HUES64 (cell line): ENCODE measurements at regions not wholly inside any gene's neighbourhood (a gene's known extent, or its start where the extent isn't known, plus 50 kb on each side); places are given as distances from the start of the nearest gene placed in this dataset.
"Not testable (repeated sequence)": the region's sequence is repeated elsewhere in the genome, so short reads cannot be mapped to it uniquely, and the experiment has no call there.

Source experiments
- H3K27ac ChIP-seq: 2 replicates; pipeline ENCODE4 v1.7.0; 2013; ENCODE audit warnings: low read depth, low read length, inconsistent platforms
- H3K27me3 ChIP-seq: 2 replicates; pipeline ENCODE4 v1.6.1; 2013; ENCODE audit warnings: mild to moderate bottlenecking, low read length; ENCODE audit not compliant: insufficient read depth
- H3K36me3 ChIP-seq: 2 replicates; pipeline ENCODE4 v1.6.1; 2013; ENCODE audit warnings: mild to moderate bottlenecking, low read length; ENCODE audit not compliant: insufficient read depth
- H3K4me1 ChIP-seq: 2 replicates; pipeline ENCODE4 v1.6.1; 2013; ENCODE audit warnings: mild to moderate bottlenecking, low read length, moderate library complexity; ENCODE audit not compliant: insufficient read depth
- H3K4me3 ChIP-seq: 2 replicates; pipeline ENCODE4 v1.5.1; 2013; ENCODE audit warnings: mild to moderate bottlenecking, low read length, moderate library complexity
- H3K9ac ChIP-seq: 2 replicates; pipeline ENCODE4 v1.6.1; 2013; ENCODE audit warnings: mild to moderate bottlenecking, low read depth, low read length
- H3K9me3 ChIP-seq: 2 replicates; pipeline ENCODE4 v1.6.1; 2013; ENCODE audit warnings: low read depth, low read length; ENCODE audit not compliant: insufficient read depth
- whole genome bisulfite sequencing: fragments of 150-250, 120-280 bp; methylation state at CpG from one replicate; pipeline ENCODE4 v1.1.7; 2013; ENCODE audit warnings: missing lambda C conversion rate; 5-methylcytosine and 5-hydroxymethylcytosine counted together

GRCh38 chr2:204389120-204389519 is 156.2 kb upstream of the PARD3B start:
- 76% methylated on average over 1 of the region's 1 CpG for WGBS
- no peak overlapping the region for H3K27ac ChIP-seq
- H3K4me1 ChIP-seq = peaks cover 6% of the 10 kb centered on the region; the same call in 1 of the 2 replicates
- H3K36me3 ChIP-seq = no peaks in the 10 kb centered on the region
- no peaks in the 10 kb centered on the region for H3K27me3 ChIP-seq
- no peak overlapping the region for H3K4me3 ChIP-seq
- no peaks in the 10 kb centered on the region for H3K9me3 ChIP-seq
- no peak overlapping the region for H3K9ac ChIP-seq

DNA sequence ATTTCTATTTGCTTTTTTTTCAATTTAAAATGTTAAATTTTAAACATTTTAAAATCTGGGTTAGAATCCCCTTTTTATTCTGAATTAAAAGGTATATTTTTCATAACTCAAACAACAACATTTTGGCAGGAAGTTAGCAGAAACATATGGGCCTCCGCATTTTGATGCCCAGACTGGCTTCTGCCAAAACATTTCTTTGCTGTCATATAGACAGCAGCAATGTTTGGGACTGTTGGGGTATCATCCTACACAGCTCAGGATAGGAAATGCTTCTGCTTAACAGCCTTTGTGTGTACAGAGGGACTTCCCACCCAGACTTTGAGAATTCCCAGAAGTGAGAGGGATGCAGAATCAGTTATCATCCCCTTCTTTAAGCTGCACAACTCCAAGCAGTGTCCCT is 155.4 kb upstream of the PARD3B start:
- Histone ChIP-seq H3K4me1 (peaks cover 6% of the 10 kb centered on the region; the same call in 1 of the 2 replicates), H3K4me3 (no peak overlapping the region), H3K9me3 (no peaks in the 10 kb centered on the region), H3K36me3 (no peaks in the 10 kb centered on the region), H3K27ac (no peak overlapping the region), H3K27me3 (no peaks in the 10 kb centered on the region), H3K9ac (no peak overlapping the region)
- WGBS = 95% methylated on average over 1 of the region's 1 CpG

DNA sequence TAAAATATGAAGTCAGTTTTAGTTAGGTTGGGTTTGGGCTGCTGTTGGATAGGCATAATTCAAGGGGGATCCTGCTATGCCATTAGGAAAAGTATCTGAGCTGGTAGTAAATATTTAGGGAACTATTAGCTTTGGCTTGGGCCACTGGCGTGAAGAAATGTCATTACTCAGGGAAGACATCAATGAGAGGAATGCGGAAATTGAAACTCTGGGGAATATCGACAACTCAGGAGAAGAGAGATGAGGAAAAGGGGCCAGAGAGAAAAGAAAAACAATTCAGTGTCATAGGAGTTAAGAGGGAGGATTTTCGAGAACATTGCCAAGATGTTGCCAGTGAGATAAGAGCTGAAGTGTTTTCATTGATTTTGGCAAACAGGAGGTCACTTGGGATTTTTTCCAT is 149.7 kb upstream of the PARD3B start:
- Histone ChIP-seq H3K9me3 (no peaks in the 10 kb centered on the region), H3K4me1 (no peaks in the 10 kb centered on the region), H3K9ac (no peak overlapping the region), H3K27me3 (no peaks in the 10 kb centered on the region), H3K36me3 (no peaks in the 10 kb centered on the region), H3K27ac (no peak overlapping the region), H3K4me3 (no peak overlapping the region)
- WGBS = 95% methylated on average over 4 of the region's 4 CpGs

GRCh38 chr2:204401114-204401513 is 144.2 kb upstream of the PARD3B start:
- Histone ChIP-seq H3K36me3 (no peaks in the 10 kb centered on the region), H3K4me3 (no peak overlapping the region), H3K9me3 (no peaks in the 10 kb centered on the region), H3K9ac (no peak overlapping the region), H3K27ac (no peak overlapping the region), H3K4me1 (no peaks in the 10 kb centered on the region), H3K27me3 (no peaks in the 10 kb centered on the region)
- 96% methylated on average over 5 of the region's 5 CpGs for WGBS

- H3K36me3 ChIP-seq = no peaks in the 10 kb centered on the region
- peaks cover 9% of the 10 kb centered on the region; the same call in 1 of the 2 replicates for H3K9me3 ChIP-seq
- H3K9ac ChIP-seq = no peak overlapping the region
- H3K4me3 ChIP-seq = no peak overlapping the region
- WGBS = 86% methylated on average over 4 of the region's 6 CpGs
- H3K27ac ChIP-seq = no peak overlapping the region
- H3K27me3 ChIP-seq = no peaks in the 10 kb centered on the region
- no peaks in the 10 kb centered on the region for H3K4me1 ChIP-seq
Measured at GRCh38 chr2:204407204-204408014, 137.9 kb upstream of the PARD3B start.

GRCh38 chr2:204412782-204413181 is 132.5 kb upstream of the PARD3B start:
- H3K27me3 ChIP-seq, H3K36me3 ChIP-seq, H3K4me1 ChIP-seq, H3K4me3 ChIP-seq, H3K9ac ChIP-seq, H3K27ac ChIP-seq: not testable (repeated sequence)
- 91% methylated on average over 2 of the region's 2 CpGs for whole genome bisulfite sequencing
- peaks cover 24% of the 10 kb centered on the region for H3K9me3 ChIP-seq

GRCh38 chr2:204415406-204416181 is 129.7 kb upstream of the PARD3B start:
- Histone ChIP-seq H3K27me3 (no peaks in the 10 kb centered on the region), H3K4me3 (no peak overlapping the region)
- WGBS = 96% methylated on average over 6 of the region's 7 CpGs

DNA sequence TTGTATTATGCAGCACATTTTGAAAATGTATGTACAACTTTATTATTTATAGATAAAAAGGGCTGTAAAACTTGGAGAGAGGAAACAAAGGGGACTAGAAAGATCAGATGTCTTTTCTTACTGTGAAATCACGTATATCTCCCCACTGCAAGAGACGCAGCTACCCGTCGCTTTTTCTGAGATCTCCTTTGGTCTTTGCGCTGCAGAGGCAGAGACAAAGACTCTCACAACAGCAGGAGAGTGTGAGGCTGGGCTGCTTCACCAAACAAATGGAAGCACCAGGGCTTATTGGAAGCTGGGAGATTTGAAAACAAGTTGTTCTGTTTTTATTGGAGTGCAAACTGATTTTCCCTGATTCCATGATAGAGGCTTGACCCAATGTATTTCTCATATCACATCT is 129.0 kb upstream of the PARD3B start:
- 94% methylated on average over 5 of the region's 5 CpGs for WGBS
- peaks cover 24% of the 10 kb centered on the region for H3K9me3 ChIP-seq
- no peak overlapping the region for H3K27ac ChIP-seq
- no peaks in the 10 kb centered on the region for H3K4me1 ChIP-seq
- no peaks in the 10 kb centered on the region for H3K27me3 ChIP-seq
- no peak overlapping the region for H3K9ac ChIP-seq
- H3K4me3 ChIP-seq = no peak overlapping the region
- no peaks in the 10 kb centered on the region for H3K36me3 ChIP-seq

More at GRCh38 chr2:204415406-204416181, 129.7 kb upstream of the PARD3B start:
- H3K4me1 ChIP-seq = no peaks in the 10 kb centered on the region
- H3K27ac ChIP-seq = no peak overlapping the region
- no peak overlapping the region for H3K9ac ChIP-seq
- peaks cover 24% of the 10 kb centered on the region for H3K9me3 ChIP-seq
- no peaks in the 10 kb centered on the region for H3K36me3 ChIP-seq

DNA sequence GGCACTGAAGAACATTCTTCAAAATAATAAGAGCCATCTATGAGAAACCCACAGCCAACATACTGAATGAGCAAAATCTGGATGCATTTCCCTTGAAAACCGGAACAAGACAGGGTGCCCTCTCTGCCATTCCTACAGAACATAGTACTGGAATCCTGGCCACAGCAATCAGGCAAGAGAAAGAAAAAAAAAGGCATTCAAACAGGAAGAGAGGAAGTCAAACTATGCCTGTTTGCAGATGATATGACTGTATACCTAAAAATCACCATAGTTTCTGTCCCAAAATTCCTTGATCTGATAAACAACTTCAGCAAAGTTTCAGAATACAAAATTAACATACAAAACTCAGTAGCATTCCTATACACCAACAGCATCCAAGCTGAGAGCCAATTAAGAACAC is 119.5 kb upstream of the PARD3B start:
- H3K27ac ChIP-seq = no peak overlapping the region
- no peak overlapping the region for H3K9ac ChIP-seq
- no peaks in the 10 kb centered on the region for H3K4me1 ChIP-seq
- H3K9me3 ChIP-seq = no peaks in the 10 kb centered on the region
- no peaks in the 10 kb centered on the region for H3K27me3 ChIP-seq
- no peak overlapping the region for H3K4me3 ChIP-seq
- H3K36me3 ChIP-seq = no peaks in the 10 kb centered on the region
- WGBS = 94% methylated on average over 1 of the region's 1 CpG

DNA sequence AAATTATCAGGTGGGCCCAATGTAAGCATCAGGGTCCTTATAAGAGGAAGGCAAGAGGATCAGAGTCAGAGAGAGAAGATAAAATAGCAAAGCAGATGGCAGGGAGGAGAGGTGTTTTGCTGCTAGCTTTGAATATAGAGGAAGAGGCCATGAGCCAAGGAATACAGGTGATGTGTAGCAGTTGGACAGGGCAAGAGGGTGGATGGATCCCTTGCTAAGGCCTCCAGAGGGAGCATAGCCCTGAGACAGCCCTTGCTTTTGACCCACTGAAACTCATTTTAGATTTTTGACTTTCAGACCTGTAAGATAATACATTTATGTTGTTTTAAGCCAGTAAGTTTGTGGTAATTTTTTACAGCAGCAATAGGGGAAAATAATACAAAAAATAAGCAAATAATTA is 116.6 kb upstream of the PARD3B start:
- no peak overlapping the region for H3K27ac ChIP-seq

DNA sequence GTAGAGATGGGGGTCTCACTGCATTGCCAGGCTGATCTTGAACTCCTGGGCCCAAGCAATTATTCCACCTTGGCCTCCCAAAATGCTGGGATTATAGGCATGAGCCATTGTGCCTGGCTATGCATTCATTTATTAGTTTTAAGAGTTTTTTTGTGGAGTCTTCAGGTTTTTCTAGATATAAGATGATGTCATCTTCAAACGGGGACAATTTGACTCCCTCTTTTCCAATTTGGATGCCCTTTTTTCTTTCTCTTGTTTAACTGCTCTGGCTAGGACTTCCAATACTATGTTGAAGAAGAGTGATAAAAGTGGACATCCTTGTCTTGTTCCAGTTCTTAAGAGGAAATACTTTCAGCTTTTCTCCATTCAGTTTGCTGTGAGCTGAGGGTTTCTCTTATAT is 113.7 kb upstream of the PARD3B start:
- WGBS = no CpG with 5 or more reads among the region's 1 CpG
- Histone ChIP-seq H3K27me3 (no peaks in the 10 kb centered on the region), H3K4me3 (no peak overlapping the region), H3K27ac (no peak overlapping the region), H3K4me1 (no peaks in the 10 kb centered on the region), H3K9ac (no peak overlapping the region), H3K9me3 (peaks cover 8% of the 10 kb centered on the region; the same call in 1 of the 2 replicates), H3K36me3 (no peaks in the 10 kb centered on the region)

More for the DNA sequence above, 116.6 kb upstream of the PARD3B start:
- no peaks in the 10 kb centered on the region for H3K27me3 ChIP-seq
- no peaks in the 10 kb centered on the region for H3K36me3 ChIP-seq
- no peak overlapping the region for H3K4me3 ChIP-seq
- no peaks in the 10 kb centered on the region for H3K4me1 ChIP-seq
- H3K9me3 ChIP-seq = peaks cover 8% of the 10 kb centered on the region; the same call in 1 of the 2 replicates
- H3K9ac ChIP-seq = no peak overlapping the region
